HepG2 (cell line): ENCODE measurements at regions not wholly inside any gene's neighbourhood (a gene's known extent, or its start where the extent isn't known, plus 50 kb on each side); places are given as distances from the start of the nearest gene placed in this dataset.
A peak's percentile ranks its signal among the peaks of the same experiment; 100 is the strongest.

Experiments used
- ATAC-seq: fragments of 200-7000 bp; cut with Tn5 transposase; 3 replicates; pipeline ENCODE4 v1.9.1; 2020; ENCODE audit warnings: mild to moderate bottlenecking, moderate library complexity
- BruUV-seq: library from RNA; stranded (reverse); fragments of 400-500 nt; replicated peaks from 2 replicates; lab custom pipeline; 2021; lab: Mats Ljungman, UMichigan
- CTCF ChIA-PET: fragments of 300-600 bp; formaldehyde crosslinking; extraction: SDS; loops from one replicate; lab custom pipeline; 2021; ENCODE audit warnings: low total read pairs, inconsistent platforms, low intra/inter-chr PET ratio; lab: Yijun Ruan, JAX
- POLR2A ChIA-PET: fragments of 350-600 bp; sonication (Branson Sonifier 250); formaldehyde crosslinking; loops from one replicate; lab custom pipeline; 2020; ENCODE audit warnings: antibody characterized with exemption, inconsistent platforms; lab: Yijun Ruan, JAX
- DNase-seq: peaks from one replicate; pipeline ENCODE4 v3.0.0-alpha.2; 2015; ENCODE audit warnings: low spot score
- FAIRE-seq: peaks from 3 replicates; lab custom pipeline; 2011; peaks lifted over from hg19 to GRCh38; lab: Jason Lieb, UNC
- H2AFZ ChIP-seq: one replicate; pipeline ENCODE4 v1.6.1; 2011; ENCODE audit warnings: low read length, inconsistent platforms
- H3K27ac ChIP-seq: fragments of 300-600 bp; 3 replicates; pipeline ENCODE4 v1.8.0; 2011; ENCODE audit warnings: mixed run types, mild to moderate bottlenecking, mixed read lengths, low read length, inconsistent platforms; ENCODE audit not compliant: insufficient read depth; ENCODE audit errors: extremely low read length
- H3K27me3 ChIP-seq, 2 experiments: fragments of 200-600 bp in 1 of 2; 2 replicates in 1 of 2; 3 replicates in 1 of 2; pipeline versions ENCODE4 v1.6.0 to v1.8.0; 2011; ENCODE audit warnings: low read length in 2 of 2, mild to moderate bottlenecking in 2 of 2, moderate library complexity in 2 of 2, inconsistent platforms in 1 of 2; ENCODE audit not compliant: insufficient read depth in 2 of 2, control insufficient read depth in 1 of 2
- H3K36me3 ChIP-seq, 2 experiments: fragments of 200-600 bp in 1 of 2; replicated peaks in 1 of 2; 2 replicates in 1 of 2; 3 replicates in 1 of 2; pipeline versions ENCODE4 v1.5.1 to v1.8.0; 2011; ENCODE audit warnings: low read length in 2 of 2, inconsistent platforms in 1 of 2; ENCODE audit not compliant: insufficient read depth in 2 of 2, control insufficient read depth in 1 of 2
- H3K4me1 ChIP-seq: 2 replicates; pipeline ENCODE4 v1.5.1; 2012; ENCODE audit warnings: low read length, inconsistent platforms; ENCODE audit not compliant: insufficient read depth
- H3K4me2 ChIP-seq: 2 replicates; pipeline ENCODE4 v1.6.0; 2011; ENCODE audit warnings: low read depth, low read length, inconsistent platforms
- H3K4me3 ChIP-seq, 3 experiments: fragments of 200-600 bp in 1 of 3; sonication (generic), shearing (Covaris generic) in 1 of 3; replicated peaks in 1 of 3; 2 replicates each; pipeline ENCODE4 v1.5.1; 2011 to 2016; ENCODE audit warnings: low read length in 3 of 3, inconsistent platforms in 2 of 3, low read depth in 2 of 3, mild to moderate bottlenecking in 2 of 3, control low read depth in 1 of 3, mixed read lengths in 1 of 3; ENCODE audit not compliant: insufficient read depth in 1 of 3
- H3K79me2 ChIP-seq: one replicate; pipeline ENCODE4 v1.6.1; 2011; ENCODE audit warnings: low read length, inconsistent platforms; ENCODE audit not compliant: insufficient read depth
- H3K9ac ChIP-seq: 2 replicates; pipeline ENCODE4 v1.6.0; 2011; ENCODE audit warnings: mild to moderate bottlenecking, low read depth, low read length, inconsistent platforms; ENCODE audit not compliant: insufficient read depth
- H3K9me3 ChIP-seq: 2 replicates; pipeline ENCODE4 v1.5.1; 2012; ENCODE audit warnings: mild to moderate bottlenecking, low read length
- H4K20me1 ChIP-seq: 2 replicates; pipeline ENCODE4 v1.6.0; 2011; ENCODE audit warnings: inconsistent platforms, mild to moderate bottlenecking, low read length, moderate library complexity; ENCODE audit not compliant: insufficient read depth
- ISX ChIP-seq: sonication (generic); formaldehyde crosslinking; conservative IDR thresholded peaks from 2 replicates; pipeline ENCODE4 v1.5.0; 2020; ENCODE audit warnings: missing genetic modification reagents
- NFE2L2 ChIP-seq: fragments of 150-350 bp; IDR thresholded peaks from 2 replicates; pipeline ENCODE4 v1.6.1; 2014; ENCODE audit warnings: low read length
- PAXIP1 ChIP-seq: sonication (generic); formaldehyde crosslinking; conservative IDR thresholded peaks from 2 replicates; pipeline ENCODE4 v1.4.0; 2020; ENCODE audit warnings: mild to moderate bottlenecking, missing genetic modification reagents, moderate library complexity
- SNAPC4 ChIP-seq: sonication (generic); formaldehyde crosslinking; IDR thresholded peaks from 2 replicates; pipeline ENCODE4 v1.4.0; 2020; ENCODE audit warnings: mild to moderate bottlenecking, missing genetic modification reagents
- STAG1 ChIP-seq: sonication (generic); formaldehyde crosslinking; IDR thresholded peaks from 2 replicates; pipeline ENCODE4 v1.4.0; 2020; ENCODE audit warnings: missing genetic modification reagents
- THAP9 ChIP-seq: sonication (generic); formaldehyde crosslinking; IDR thresholded peaks from 2 replicates; pipeline ENCODE4; 2020; ENCODE audit warnings: missing genetic modification reagents, mild to moderate bottlenecking, borderline replicate concordance
- ZFP62 ChIP-seq: sonication (generic); formaldehyde crosslinking; IDR thresholded peaks from 2 replicates; pipeline ENCODE4 v1.4.0; 2020; ENCODE audit warnings: missing genetic modification reagents
- ZNF354B ChIP-seq: sonication (generic); formaldehyde crosslinking; IDR thresholded peaks from 2 replicates; pipeline ENCODE4 v1.8.0; 2022; ENCODE audit warnings: mild to moderate bottlenecking, missing genetic modification reagents
- ZNF691 ChIP-seq: sonication (generic); formaldehyde crosslinking; IDR thresholded peaks from 2 replicates; pipeline ENCODE4 v1.4.0; 2020; ENCODE audit warnings: missing genetic modification reagents, low read depth, mild to moderate bottlenecking, borderline replicate concordance
- WGBS: methylation state at CpG from one replicate; pipeline ENCODE4 v1.1.6; 2017; ENCODE audit warnings: low lambda C conversion rate; 5-methylcytosine and 5-hydroxymethylcytosine counted together
- in situ Hi-C: cut with HindIII; loops from 2 replicates; pipeline ENCODE4 v1.10.0; 2017; ENCODE audit warnings: low pct_unique_long_range_greater_than_20kb; ENCODE audit not compliant: extremely low pct_ligation_motif_present
- intact Hi-C: fragments of 100-400 bp; cut with micrococcal nuclease; formaldehyde crosslinking; loops from one replicate; pipeline ENCODE4 v1.10.0; 2022; ENCODE audit not compliant: unreplicated experiment

- H3K79me2 ChIP-seq = no peaks in the 10 kb centered on the region
- ChIA-PET POLR2A (interaction anchor here (1.8 to 5.4 kb wide), 4 partner anchors 11 to 101 kb away, joined by 5 to 38 read pairs (median 10); partner anchors contain the start of gene JUN), CTCF (no interaction called here)
- intact Hi-C loops = loop anchor here (1.0 to 10.0 kb wide), 2 partner anchors 14 to 410 kb away; partner anchors contain the start of gene FGGY
- ATAC-seq = peak; percentile 88
- H3K9ac ChIP-seq = peak overlapping the region; percentile 57
- H3K4me2 ChIP-seq = peak overlapping the region; percentile 70
- whole genome bisulfite sequencing = 0% methylated on average over 3 of the region's 8 CpGs
- DNase-seq = peak; percentile 98
- peaks cover 79% of the 10 kb centered on the region for H3K4me1 ChIP-seq
- H3K27ac ChIP-seq = peak overlapping the region; percentile 69
- no peaks in the 10 kb centered on the region for H3K27me3 ChIP-seq
- no peak overlapping the region for H2AFZ ChIP-seq
- H3K4me3 ChIP-seq = peak overlapping the region in 2 of 3 experiments; percentile 2 to 42; a peak in 2 of 6 replicates
- no peaks in the 10 kb centered on the region for H3K36me3 ChIP-seq
- FAIRE-seq = peak; percentile 99
- no peaks in the 10 kb centered on the region for H4K20me1 ChIP-seq
- BruUV-seq = no TSS peak
- in situ Hi-C loops = loop anchor here (5.0 kb wide), 1 partner anchor 98 kb away; no protein-coding TSS in a partner anchor
- no peaks in the 10 kb centered on the region for H3K9me3 ChIP-seq
- TF ChIP-seq NFE2L2 (peak; percentile 40; the same call in 1 of the 2 replicates), ZNF354B (CRISPR knock-in tag) (peak; percentile 91; the same call in 1 of the 2 replicates), PAXIP1 (CRISPR knock-in tag) (peak; percentile 98), ZNF691 (CRISPR knock-in tag) (peak; percentile 92; the same call in 1 of the 2 replicates), THAP9 (CRISPR knock-in tag) (peak; percentile 32; the same call in 1 of the 2 replicates), STAG1 (peak; percentile 41; the same call in 1 of the 2 replicates), ZFP62 (CRISPR knock-in tag) (no peak), SNAPC4 (CRISPR knock-in tag) (0 out of 2 replicates have a peak, but pooled peaks have one; percentile 71), ISX (CRISPR knock-in tag) (no peak)
Measured at GRCh38 chr1:58884706-58885661, 101.1 kb upstream of the JUN start.
